SK-N-MC (cell line): ENCODE measurements at regions not wholly inside any gene's neighbourhood (a gene's known extent, or its start where the extent isn't known, plus 50 kb on each side); places are given as distances from the start of the nearest gene placed in this dataset.

Experiments used
- EZH2 ChIP-seq: fragments of 200-600 bp; sonication (generic); IDR thresholded peaks from one replicate; pipeline ENCODE4 v1.6.1; 2017; ENCODE audit warnings: antibody characterized with exemption
- FOXP2 ChIP-seq: optimal IDR thresholded peaks from 2 replicates; pipeline ENCODE3; 2011; ENCODE audit warnings: mild to moderate bottlenecking, moderate library complexity; ENCODE audit not compliant: insufficient read depth; ENCODE audit errors: extremely low read length, control extremely low read depth
- POLR2AphosphoS5 ChIP-seq: IDR thresholded peaks from 2 replicates; pipeline ENCODE4 v1.6.1; 2012; ENCODE audit warnings: mild to moderate bottlenecking, low read depth, low read length, borderline replicate concordance

- TF ChIP-seq EZH2 (no peak), POLR2AphosphoS5 (no peak), FOXP2 (no peak)
These were observed 605.4 kb downstream of the MED13L start for GRCh38 chr12:115672086-115672485.
